ENCODE measurements at regions not wholly inside any gene's neighbourhood (a gene's known extent, or its start where the extent isn't known, plus 50 kb on each side); places are given as distances from the start of the nearest gene placed in this dataset.

GRCh38 chr12:127542391-127542790 is 724.6 kb upstream of the TMEM132C start:
- no peak for DNase-seq (ENCODE audit: low spot score)
- TF ChIP-seq, protein P1, sequence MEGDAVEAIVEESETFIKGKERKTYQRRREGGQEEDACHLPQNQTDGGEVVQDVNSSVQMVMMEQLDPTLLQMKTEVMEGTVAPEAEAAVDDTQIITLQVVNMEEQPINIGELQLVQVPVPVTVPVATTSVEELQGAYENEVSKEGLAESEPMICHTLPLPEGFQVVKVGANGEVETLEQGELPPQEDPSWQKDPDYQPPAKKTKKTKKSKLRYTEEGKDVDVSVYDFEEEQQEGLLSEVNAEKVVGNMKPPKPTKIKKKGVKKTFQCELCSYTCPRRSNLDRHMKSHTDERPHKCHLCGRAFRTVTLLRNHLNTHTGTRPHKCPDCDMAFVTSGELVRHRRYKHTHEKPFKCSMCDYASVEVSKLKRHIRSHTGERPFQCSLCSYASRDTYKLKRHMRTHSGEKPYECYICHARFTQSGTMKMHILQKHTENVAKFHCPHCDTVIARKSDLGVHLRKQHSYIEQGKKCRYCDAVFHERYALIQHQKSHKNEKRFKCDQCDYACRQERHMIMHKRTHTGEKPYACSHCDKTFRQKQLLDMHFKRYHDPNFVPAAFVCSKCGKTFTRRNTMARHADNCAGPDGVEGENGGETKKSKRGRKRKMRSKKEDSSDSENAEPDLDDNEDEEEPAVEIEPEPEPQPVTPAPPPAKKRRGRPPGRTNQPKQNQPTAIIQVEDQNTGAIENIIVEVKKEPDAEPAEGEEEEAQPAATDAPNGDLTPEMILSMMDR (IDR thresholded peaks at IDR 0.05; ENCODE audit: extremely low read depth, insufficient read depth, missing control alignments): no peak
- in situ Hi-C loops (cut with MboI; ENCODE audit: low pct_unique_long_range_greater_than_20kb, low sequenced_read_pairs, unreplicated experiment): no loop called here

- in situ Hi-C loops (cut with MboI; ENCODE audit: low pct_unique_long_range_greater_than_20kb, low sequenced_read_pairs, unreplicated experiment): no loop called here
- no peak for DNase-seq (ENCODE audit: low spot score)
- TF ChIP-seq, protein P1 (IDR thresholded peaks at IDR 0.05; ENCODE audit: extremely low read depth, insufficient read depth, missing control alignments): no peak
Measured at GRCh38 chr12:127542931-127543330, 724.0 kb upstream of the TMEM132C start.

DNA sequence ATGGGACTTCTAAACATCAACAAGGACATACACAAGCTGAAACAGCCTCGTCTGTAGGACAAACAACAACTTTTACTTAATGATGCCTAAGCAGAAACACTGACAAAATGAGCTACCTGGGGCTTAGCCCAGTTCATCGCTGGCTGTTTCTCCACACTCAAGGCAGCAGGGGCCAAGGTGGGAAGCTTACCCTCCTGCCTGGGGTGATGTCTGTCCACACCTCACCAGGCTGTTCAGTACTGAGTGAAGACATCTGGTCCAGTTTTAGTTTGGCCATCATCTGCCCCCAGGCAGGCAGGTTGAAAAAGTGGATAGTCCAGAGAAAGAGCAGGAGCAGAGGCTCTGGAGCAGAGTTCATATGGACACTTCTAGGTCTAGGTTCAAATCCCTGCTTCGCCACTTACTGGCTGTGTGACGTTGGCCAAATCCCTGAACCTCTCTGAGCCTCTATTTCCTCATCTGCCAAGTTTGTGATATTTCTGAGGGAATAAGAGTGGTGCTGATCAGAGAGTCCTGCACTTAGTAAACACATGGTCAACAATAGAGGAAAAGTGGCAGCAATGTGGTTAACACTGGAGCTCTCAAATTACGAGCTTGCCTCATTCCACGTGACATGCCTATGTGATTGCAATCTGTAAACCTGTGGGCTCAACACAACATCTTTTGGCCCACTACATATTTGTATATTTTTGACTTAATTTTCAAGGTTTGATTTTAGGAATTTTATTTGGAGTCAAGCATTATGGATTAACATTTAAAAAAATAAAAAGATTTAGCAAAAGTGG is 720.1 kb upstream of the TMEM132C start:
- TF ChIP-seq, protein P1 (IDR thresholded peaks at IDR 0.05; ENCODE audit: extremely low read depth, insufficient read depth, missing control alignments): no peak
- no peak for DNase-seq (ENCODE audit: low spot score)
- in situ Hi-C loops (cut with MboI; ENCODE audit: low pct_unique_long_range_greater_than_20kb, low sequenced_read_pairs, unreplicated experiment): no loop called here

GRCh38 chr12:127548123-127548553 is 718.8 kb upstream of the TMEM132C start:
- TF ChIP-seq, protein P1 (IDR thresholded peaks at IDR 0.05; ENCODE audit: extremely low read depth, insufficient read depth, missing control alignments): no peak
- no peak for DNase-seq (ENCODE audit: low spot score)
- in situ Hi-C loops (cut with MboI; ENCODE audit: low pct_unique_long_range_greater_than_20kb, low sequenced_read_pairs, unreplicated experiment): no loop called here

GRCh38 chr12:127550271-127550670 is 716.7 kb upstream of the TMEM132C start:
- no peak for DNase-seq (ENCODE audit: low spot score)
- in situ Hi-C loops (cut with MboI; ENCODE audit: low pct_unique_long_range_greater_than_20kb, low sequenced_read_pairs, unreplicated experiment): no loop called here
- TF ChIP-seq, protein P1 (IDR thresholded peaks at IDR 0.05; ENCODE audit: extremely low read depth, insufficient read depth, missing control alignments): no peak

DNA sequence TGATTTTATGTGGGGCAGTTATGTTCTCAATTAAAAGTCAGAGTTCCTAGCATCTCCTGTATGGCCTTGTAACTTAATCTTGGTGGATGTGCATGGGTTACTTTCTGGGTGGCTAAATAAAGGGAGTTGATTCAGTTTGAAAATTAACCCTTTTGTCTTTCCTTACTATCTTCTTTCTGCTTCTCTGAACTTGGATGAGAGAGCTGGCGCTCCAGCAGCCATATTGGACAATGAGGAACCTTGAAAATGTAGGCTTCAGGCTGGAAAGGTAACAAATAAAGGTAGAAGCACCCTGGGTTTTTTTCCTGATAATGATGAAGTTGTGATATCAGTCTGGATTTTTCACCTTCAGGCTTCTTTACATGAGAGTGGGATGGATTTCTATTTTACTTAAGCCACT is 714.1 kb upstream of the TMEM132C start:
- TF ChIP-seq, protein P1 (IDR thresholded peaks at IDR 0.05; ENCODE audit: extremely low read depth, insufficient read depth, missing control alignments): no peak
- DNase-seq (ENCODE audit: low spot score): no peak
- in situ Hi-C loops (cut with MboI; ENCODE audit: low pct_unique_long_range_greater_than_20kb, low sequenced_read_pairs, unreplicated experiment): no loop called here

Measured in GM13977 (cell line).